HG03460 (cell line): ENCODE measurements at regions not wholly inside any gene's neighbourhood (a gene's known extent, or its start where the extent isn't known, plus 50 kb on each side); places are given as distances from the start of the nearest gene placed in this dataset.

ENCODE experiments used
- ATAC-seq: cut with Tn5 transposase; IDR thresholded peaks from one replicate; pipeline ENCODE4 v1.9.1; 2021; ENCODE audit not compliant: unreplicated experiment

DNA sequence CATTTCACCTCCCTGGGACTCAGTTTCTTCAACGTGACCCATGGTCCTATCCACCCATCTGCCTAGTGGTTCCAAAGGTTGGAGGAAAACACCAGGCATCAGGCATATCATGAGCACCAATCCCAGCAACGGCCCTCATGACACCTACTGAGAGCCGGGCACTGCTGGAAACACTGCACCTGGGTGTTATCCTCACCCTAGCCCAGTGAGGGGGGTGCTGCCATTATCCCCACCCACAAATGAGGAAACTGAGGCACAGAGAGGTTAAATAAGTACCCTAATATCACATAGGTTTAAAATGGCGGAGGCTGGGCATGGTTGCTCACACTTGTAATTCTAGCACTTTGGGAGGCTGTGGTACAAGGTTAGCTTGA is 206.9 kb downstream of the MATN1 start:
- no peak for ATAC-seq

DNA sequence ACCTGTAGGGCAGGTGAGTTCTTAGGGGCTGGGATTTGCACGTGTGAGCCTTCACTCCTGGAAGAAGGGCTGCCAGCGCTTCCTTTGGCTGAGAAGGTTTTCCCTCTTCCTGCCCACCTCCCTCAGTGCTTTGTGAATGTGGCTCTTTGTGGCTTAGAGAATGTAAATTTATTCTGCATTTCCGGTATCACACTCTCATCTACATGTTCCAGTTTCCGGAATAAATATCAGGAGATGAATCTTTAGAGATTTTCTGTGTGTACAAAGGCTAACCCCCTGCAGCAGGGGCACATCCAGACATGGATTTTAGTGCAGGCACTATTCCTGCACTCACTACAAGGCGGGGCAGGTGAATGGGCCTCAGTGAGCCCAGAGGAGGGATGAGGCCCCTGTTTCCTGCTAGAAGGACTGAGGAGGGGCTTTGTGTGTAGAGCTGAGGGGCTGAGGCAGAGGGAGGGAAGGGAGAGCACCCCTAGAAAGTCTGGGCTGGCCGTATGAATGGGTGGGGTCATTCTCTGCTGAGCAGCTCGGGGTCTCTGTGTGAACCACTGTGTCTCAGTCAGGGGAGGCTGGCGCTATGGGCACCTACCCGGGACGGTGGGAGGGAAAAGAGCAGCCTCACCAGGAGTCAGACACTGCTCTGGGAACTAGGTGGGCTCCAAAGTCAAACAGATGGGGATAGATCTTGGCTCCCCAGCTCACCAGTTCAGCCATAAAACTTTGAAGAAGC is 207.5 kb downstream of the MATN1 start:
- ATAC-seq = no peak

DNA sequence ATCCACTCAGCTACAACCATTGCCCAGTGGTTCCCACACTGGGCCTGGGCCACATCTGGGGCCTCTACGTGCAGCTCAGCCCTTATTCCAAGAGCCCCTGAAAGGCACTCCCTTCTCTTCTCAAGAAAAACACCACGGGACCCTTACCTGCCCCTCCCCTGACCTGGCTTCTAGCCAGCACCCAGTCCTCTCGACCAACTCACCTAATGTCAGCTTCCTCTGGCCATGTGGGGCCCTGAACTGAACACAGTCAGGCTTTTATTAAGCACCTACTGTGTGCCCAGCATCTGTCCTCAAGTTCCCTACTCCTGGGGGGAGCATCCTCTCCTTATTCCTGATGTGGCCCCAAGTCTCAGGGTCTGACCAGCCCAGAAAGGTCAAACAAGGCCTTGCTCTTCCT is 208.4 kb downstream of the MATN1 start:
- no peak for ATAC-seq

DNA sequence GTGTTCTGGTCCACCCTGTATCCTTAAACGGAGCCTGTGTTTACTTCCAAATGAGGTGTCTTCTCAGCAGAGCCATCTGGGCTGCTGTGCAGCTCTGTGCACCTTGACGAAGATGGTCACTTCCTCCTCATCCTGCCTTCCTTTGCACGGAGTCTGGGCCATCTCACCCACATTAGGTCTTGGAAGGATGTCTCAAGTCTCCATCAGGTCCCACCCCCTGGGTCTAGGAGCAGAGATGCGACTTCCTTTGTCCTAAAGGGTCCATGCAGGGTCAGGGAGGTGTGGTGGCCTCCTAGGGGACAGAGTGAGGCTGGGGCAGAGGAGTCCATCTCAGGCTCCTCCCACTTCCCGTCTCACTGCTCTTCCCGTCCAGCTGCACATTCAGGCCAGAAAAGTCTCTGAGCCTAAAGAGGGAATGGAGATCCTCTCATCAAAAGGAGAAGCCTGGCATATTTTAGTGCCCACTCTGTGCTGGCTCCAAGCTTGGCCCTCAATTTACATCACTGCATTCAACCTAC is 209.2 kb downstream of the MATN1 start:
- ATAC-seq = no peak

DNA sequence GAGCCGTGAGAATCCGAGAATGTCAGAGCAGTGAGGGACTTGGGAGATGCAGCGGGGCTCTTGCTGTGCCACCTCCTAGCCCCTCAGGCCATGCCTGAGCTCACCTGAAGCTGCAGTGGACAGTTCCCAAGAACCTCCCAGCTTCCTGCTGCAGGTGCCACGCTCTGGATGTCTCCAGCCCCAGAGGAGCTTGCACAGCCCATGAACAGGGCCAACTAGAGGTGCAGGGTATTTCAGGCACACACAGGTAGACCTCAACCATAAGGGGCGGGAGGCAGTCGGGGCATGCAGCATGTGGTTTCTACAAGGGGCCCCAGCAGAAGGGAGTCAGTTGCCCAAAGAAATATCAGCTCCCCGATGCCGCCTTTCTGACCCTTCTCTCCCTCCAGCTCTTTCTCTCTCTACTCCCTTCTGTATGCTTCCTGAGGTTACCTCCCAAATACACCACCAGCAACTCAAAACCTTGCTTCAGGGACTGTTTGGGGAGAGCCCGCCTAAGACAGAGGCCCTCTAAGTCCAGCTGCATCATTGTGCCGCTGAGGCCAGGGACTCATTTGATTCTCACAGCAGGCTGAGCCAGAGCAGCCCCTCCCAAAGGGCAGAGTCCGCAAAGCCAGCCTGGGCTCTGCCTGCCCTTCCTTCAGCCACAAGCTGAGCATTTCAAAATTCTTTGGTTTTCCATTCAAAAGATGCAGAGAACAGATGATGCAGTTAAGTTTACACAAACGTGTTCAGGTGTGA is 209.8 kb downstream of the MATN1 start:
- no peak for ATAC-seq

DNA sequence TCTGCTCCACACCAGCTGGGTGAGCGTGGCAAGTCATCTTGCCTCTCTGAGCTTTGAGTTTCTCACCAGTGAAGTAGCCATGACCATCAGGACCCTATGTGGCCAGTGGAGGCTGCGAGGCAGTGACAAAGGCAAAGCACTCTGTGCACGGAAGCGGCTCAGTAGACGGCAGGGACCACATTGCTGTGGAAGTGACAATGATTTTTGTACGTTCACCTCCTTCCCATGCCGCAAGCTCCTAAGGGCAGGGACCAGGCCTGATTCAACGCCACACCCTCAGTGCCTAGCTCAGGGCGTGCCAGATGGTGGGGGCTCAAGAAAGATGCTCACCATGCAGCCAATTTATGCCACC is 210.5 kb downstream of the MATN1 start:
- ATAC-seq = no peak

DNA sequence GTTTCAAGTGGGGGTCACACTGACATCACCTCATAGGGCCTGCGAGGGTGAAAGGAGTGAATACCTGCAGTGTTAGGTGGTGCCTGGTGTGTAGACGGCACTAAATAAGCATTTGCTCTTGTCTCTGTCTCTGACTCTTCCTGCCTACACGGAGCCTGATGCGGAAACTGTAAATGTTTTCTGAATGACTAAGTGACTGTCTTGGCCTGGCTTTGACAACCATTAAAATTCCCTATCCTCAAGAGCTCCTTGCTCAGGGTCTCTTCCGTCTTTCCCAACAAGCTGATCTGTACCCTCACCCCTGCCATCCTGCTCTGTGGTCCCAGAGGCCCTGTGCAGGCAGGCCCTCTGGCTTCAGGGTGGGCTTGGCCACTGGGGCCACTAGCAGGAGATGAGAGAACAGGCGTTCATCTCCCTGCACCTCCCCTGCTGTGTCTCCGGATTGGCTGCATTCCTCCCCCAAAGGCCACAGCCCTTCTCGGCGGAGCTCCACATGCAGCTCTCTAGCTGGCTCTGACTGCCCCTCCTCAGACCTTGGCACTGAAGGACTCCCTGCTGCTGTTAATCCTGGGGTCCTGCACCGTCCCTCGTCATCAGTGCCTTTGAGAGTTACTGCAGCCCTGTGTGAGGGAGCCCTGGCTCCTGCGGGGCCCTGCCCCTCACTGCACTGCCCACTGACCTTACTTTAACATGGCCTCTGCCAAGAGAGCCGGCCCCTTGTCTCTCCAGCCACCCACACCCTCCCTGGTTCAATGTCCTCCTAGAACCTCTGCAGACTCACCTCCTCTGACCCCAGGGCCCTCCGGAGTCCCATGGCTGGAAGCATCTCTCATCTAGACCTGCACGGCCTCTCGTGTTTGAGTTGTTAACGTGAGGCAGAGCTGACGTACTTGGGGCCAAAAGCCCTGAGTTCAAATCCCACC is 211.1 kb downstream of the MATN1 start:
- ATAC-seq = no peak

DNA sequence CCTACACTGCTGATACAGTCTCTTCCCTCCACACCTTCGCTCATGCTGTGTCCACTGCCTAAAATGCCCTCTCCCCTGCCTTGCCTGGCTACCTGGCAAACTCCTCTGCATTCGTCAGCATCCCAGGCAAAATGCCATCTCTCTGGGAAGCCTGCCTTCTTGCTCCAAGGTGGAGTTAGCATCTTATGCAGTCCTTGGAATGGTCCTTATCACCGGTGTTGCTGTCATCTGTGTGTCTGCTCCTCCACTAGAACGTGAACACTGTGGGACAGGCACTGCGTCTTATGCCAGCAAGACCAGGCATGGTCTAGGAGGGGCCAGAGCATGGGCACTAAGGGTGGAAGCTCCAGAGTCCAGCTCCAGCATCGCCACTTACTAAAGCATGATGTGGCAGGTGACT is 211.8 kb downstream of the MATN1 start:
- ATAC-seq = no peak

DNA sequence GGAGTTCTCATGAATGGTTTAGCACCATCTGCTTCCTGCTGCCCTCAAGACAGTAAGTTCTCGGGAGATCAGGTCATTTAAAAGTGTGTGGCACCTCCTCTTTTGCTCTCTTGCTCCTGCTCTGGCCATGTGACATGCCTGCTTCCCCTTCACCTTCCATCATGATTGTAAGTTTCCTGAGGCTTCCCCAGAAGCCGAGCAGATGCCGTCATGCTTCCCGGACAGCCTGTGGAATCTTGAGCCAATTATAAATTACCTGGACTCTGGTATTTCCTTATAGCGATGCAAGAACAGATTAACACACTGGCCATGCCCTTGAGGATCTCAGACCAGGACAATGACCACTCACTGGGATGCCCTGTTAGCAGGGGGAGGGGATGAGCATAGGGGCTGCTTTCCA is 212.3 kb downstream of the MATN1 start:
- ATAC-seq = no peak

DNA sequence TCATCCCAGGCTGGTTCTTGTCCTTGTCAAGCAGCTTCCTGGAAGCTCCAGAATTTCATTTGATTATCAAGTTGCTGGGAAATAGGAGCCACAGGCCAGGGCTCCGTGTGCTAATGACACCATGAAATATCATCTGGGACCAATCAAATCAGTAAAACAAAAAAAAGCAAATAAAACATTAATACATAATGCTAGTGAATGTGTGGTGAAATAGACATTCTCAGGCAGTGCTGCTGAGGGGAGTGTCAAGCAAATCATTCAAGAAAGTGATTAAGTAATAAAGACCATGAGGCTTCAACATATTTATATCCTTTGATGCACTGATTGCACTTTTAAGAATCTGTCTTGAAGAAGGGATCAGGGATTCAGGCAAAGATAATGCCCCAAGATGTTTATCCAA is 213.7 kb downstream of the MATN1 start:
- no peak for ATAC-seq

DNA sequence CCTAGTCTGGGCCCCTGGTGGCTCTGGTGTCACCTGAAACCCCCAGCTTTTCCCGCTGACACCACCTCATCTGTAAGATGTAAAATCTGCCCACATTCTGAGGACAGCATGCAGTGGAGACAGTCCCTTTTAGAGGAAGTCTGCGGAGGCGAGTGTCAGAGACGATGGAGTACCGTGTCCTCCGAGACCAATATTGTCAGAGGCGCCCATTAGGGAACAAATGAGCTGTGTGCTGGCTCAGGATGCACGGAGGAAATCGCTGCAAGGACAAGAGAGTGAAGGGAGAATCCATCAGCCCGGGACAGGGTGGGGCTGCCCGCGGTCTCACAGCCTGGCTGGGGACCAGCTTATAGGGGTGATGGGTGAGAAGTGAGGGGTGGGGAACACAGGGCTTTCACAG is 214.8 kb downstream of the MATN1 start:
- ATAC-seq = no peak

DNA sequence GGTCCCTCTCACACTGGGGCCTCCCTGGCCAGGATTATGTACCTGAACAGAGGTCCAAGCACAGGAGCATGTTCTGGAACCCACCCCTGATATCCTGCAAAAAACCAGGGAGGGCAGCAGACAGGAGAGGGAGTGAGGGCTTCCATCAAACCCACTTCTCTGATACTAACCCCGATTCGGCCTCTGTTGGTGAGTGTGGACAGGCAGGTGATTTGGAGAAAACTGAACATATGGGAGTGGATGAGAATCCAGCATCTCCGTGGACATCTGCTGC is 215.3 kb downstream of the MATN1 start:
- ATAC-seq = no peak

DNA sequence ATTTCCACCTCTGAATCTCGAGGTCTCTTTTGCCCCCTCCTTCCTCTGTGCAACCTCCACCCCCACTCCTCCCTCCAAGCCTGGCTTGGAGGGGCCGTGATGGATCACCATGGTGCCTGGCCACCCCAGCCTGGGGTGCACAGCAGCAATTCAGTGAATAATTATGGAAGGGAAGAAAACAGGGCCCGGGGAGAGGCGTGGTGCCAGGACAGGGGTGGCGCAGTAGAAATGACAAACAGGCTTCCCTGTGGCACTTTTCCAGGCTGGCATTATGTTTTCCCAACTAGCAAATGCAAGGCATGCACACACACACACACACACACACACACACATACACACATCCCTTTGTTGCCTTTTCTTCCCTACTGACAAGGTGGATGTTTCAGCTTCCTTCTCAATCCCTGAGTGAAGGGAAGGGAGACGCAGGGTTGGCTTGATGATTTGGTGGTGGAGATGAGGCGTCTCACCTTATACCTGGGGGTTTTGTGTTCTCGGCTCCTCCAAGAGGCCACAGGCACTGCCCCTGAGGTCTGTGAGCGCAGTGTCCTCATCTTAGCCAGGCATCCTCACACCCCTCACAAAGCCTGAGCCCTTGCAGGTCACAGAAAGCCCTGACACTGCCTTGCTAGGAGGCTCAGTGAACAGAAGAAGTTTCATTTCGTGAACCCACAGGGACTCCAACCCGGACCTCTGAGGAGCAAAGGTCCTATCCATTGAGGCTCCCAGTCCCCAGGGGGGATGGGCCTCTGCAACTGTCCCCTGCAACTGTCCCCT is 215.8 kb downstream of the MATN1 start:
- ATAC-seq = no peak

DNA sequence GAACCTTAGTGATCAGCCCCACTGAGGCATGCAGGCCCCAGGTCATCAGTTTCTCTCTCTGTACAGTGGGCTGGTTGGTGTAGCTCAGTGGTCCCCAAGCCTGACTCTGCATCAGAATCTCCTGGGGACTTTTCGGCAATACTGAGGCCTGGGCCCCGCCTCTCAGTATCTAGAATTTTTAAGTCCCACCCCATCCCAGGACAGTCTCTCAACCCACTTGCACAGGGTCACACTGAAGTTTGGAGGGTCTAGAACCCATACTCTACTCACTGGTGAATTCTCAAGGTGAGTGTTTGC is 216.4 kb downstream of the MATN1 start:
- no peak for ATAC-seq

DNA sequence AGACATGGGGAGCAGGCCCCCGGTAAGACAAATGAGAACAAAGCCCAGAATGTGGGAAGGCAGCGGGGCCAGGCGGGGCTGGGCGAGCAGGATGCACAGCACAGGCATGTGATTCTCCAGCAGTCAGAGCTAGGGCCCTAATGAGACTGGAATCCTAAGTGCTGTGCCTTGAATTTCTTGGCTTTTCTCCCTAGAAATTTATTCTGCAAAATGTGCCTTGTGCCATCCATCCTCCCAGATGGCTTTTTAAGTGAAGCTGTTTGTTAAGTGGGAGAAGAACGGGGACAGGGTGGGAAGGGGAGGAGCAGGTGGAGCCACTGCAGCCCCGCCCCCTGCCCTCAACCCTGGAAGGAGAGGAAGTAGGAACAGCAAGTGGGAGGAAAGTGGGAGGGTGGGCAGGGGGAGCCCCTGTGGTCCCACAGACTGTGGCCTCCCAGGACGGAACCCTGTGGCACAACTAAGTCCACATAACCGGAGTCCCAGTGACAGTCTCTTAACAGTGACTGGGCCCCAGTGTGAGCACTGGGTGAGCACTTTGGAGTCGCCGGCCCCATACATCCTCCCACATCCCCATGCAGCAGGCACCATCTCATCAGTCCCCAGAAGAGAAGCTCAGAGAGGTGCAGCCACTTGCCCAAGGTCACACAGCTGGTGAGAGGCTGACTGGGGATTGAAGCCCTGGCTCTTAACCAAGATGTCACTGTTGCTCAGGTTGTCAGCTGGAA is 216.9 kb downstream of the MATN1 start:
- ATAC-seq = no peak

DNA sequence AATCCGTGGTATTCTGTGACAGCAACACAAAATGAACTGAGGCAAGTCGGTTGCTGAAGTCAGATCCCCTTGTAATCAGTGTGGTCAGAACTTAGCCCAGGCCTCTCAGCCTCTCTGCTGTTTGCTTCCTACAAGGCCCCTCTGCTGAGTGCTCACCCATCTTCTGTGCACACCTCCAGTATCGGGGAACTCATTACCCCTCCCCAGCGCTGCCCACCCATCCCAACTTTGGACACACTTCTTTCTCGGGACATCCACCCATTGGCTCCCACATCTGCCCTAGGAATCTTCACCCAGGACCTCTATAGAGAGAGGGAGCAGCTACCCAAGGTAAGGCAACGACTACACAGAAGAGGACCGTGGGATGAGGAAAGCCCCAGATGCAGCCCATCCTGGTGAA is 217.5 kb downstream of the MATN1 start:
- no peak for ATAC-seq

DNA sequence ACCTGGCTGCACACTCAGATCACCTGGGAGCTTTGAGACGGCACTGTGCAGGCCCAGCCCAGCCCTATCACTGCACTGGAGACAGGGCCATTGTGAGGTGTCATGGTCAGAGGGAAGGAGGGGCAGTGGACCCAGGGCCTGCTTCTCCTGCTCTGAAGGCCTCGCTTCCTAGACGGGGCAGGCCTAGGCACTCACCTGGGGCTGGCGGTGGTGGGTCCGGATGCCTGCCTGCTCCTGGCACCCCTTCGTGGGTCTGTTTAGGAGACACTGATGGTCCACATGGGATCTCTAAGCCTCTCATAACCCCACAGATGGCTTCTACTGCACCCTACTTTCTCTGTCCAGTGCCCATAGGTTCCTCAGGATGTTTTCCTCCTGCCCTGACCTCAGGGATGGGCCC is 230.9 kb downstream of the MATN1 start:
- no peak for ATAC-seq

DNA sequence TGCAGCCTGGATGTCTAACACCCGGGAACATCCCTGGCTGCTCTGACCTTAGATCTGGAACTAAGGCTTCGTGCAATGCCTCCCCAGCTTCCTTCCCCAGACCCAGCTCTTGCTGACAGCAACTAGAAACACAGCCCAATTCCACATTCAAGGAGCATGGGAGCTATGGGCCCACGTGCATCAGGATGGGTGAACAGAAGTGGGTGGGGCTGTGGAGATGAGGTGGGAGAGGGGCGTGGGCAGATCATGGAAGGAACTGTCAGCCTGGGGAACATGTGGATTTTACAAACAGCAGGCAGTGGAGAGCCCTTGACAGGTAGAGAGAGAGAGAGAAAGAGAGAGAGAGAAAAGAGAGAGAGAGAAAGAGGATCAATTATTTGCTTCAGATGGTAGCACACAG is 231.6 kb downstream of the MATN1 start:
- no peak for ATAC-seq

DNA sequence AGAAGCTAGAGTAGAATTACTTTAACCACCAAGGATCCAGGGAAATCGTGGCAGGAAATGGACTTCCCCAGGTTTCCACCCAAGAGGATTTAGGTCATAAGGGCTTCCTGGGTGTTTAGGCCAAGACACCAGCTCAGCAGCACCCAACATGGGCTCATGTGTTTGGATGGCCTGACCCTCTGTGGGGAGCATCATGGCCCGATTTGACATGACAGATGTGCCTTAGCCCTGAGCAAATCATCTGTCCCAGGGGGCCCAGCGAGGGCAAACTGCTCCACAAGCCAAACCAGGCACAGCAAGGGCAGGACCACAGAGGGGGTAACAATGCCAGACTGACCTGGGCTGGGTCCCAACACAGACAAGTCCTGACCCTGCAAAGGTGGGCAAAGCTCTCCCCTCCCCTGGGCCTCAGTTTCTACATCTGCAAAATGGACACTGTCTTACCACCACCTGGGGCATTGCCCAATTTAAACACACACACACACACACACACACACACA is 232.8 kb downstream of the MATN1 start:
- no peak for ATAC-seq

DNA sequence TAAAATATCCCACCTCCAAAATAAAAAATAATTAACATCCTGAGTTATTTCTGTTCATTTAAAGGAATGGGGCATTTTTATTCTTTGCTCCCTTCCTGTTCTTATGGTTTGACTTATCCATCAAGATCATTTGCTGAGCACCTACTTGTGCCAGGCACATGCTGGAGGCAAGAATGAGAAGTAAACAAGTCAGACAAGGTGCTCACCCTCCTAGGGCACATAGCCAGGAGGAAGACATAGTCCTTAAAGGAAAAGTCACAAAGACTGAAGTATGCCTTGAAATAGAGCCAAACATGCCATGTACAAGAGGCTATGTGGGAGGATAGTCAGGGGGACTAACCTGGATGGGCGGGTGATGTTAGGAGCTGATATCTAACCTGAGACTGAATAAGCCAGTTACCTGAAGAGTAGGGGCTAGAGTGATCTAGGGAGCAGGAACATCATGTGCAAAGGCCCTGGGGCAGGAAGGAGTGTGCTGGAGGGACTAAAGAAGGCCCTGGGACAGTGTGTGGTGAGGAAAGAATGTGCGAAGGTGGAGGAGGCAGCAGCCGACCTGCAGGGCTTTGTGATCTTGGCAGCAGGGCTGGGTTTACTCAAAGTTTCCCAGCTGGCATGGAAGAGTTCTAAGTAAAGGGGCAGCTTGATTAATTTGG is 233.5 kb downstream of the MATN1 start:
- no peak for ATAC-seq
